CD4-positive, alpha-beta memory T cell (primary cell): ENCODE measurements at regions not wholly inside any gene's neighbourhood (a gene's known extent, or its start where the extent isn't known, plus 50 kb on each side); places are given as distances from the start of the nearest gene placed in this dataset.

Experiments
- CTCF ChIA-PET: fragments of 350-600 bp; sonication (Branson Sonifier 250); formaldehyde crosslinking; loops from one replicate; lab custom pipeline; 2021; ENCODE audit warnings: inconsistent platforms; ENCODE audit not compliant: partially characterized antibody; lab: Charles Lee
- POLR2A ChIA-PET: fragments of 350-600 bp; sonication (Branson Sonifier 250); formaldehyde crosslinking; loops from one replicate; lab custom pipeline; 2021; ENCODE audit not compliant: partially characterized antibody; lab: Charles Lee
- DNase-seq, 5 donors: peaks; one replicate each; pipeline versions ENCODE4 v3.0.0 to v3.0.0-alpha.2; 2020 to 2022; ENCODE audit warnings: mixed read lengths in 1 of 5
- H3K27ac ChIP-seq: one replicate; pipeline ENCODE4 v1.7.0; 2013; ENCODE audit warnings: low read depth, low read length
- H3K27me3 ChIP-seq: 2 replicates; pipeline ENCODE4 v1.7.0; 2013; ENCODE audit warnings: mild to moderate bottlenecking, low read length, moderate library complexity; ENCODE audit not compliant: insufficient read depth
- H3K36me3 ChIP-seq: 2 replicates; pipeline ENCODE4 v1.7.0; 2013; ENCODE audit warnings: mild to moderate bottlenecking, low read length, moderate library complexity; ENCODE audit not compliant: insufficient read depth
- H3K4me1 ChIP-seq: 2 replicates; pipeline ENCODE4 v1.7.0; 2013; ENCODE audit warnings: mild to moderate bottlenecking, low read length, moderate library complexity; ENCODE audit not compliant: insufficient read depth
- H3K4me3 ChIP-seq, 2 donors: one replicate each; pipeline ENCODE4 v1.7.0; 2013; ENCODE audit warnings: low read length in 2 of 2, mild to moderate bottlenecking in 1 of 2
- H3K9me3 ChIP-seq, 2 donors: one replicate each; pipeline ENCODE4 v1.7.0; 2013; ENCODE audit warnings: low read length in 2 of 2, control low read depth in 1 of 2; ENCODE audit not compliant: control insufficient read depth in 1 of 2
- H3K27ac Mint-ChIP-seq, 7 donors: one replicate each; pipeline ENCODE4 v1.8.0; 2020 to 2021; ENCODE audit warnings: mixed read lengths in 7 of 7, mild to moderate bottlenecking in 6 of 7, inconsistent platforms in 3 of 7, moderate library complexity in 3 of 7
- H3K27me3 Mint-ChIP-seq, 2 donors: one replicate each; pipeline ENCODE4 v1.8.0; 2020 to 2021; ENCODE audit warnings: mixed read lengths in 2 of 2
- H3K36me3 Mint-ChIP-seq, 2 donors: one replicate each; pipeline ENCODE4 v1.8.0; 2020 to 2021; ENCODE audit warnings: mixed read lengths in 2 of 2, inconsistent platforms in 1 of 2, mild to moderate bottlenecking in 1 of 2
- H3K4me1 Mint-ChIP-seq, 4 donors: one replicate each; pipeline ENCODE4 v1.8.0; 2020 to 2021; ENCODE audit warnings: mixed read lengths in 4 of 4, mild to moderate bottlenecking in 1 of 4
- H3K4me3 Mint-ChIP-seq, 8 donors: one replicate each; pipeline ENCODE4 v1.8.0; 2020 to 2021; ENCODE audit warnings: mixed read lengths in 8 of 8, mild to moderate bottlenecking in 7 of 8, moderate library complexity in 6 of 8, inconsistent platforms in 3 of 8
- H3K9me3 Mint-ChIP-seq, 8 donors: one replicate each; pipeline ENCODE4 v1.8.0; 2020 to 2021; ENCODE audit warnings: mixed read lengths in 8 of 8, mild to moderate bottlenecking in 5 of 8, inconsistent platforms in 3 of 8, moderate library complexity in 1 of 8
- intact Hi-C: fragments of 100-400 bp; cut with micrococcal nuclease; formaldehyde crosslinking; loops from one replicate; pipeline ENCODE4 v1.15.1; 2023

DNA sequence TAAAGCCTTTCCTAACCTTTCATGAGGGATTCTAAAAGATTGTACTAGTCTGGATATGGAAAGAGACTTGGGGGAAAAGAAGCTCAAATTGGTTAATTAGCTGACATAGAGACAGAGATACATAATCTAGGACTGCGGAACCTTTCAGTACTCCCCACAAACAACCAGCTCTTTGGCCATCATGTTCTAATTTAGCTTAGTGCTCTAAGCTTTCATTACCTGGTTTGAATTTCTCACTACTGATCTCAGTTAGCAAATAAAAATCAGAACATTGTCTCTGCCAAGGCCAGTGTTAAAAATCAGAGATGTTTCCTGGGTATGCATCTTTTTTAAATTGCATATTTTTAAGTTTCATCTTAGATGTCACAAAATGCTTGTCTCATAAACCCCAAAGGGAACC is 254.4 kb downstream of the GLUD2 start:
- POLR2A ChIA-PET: no interaction called here
- Mint-ChIP-seq H3K9me3 (no peaks in the 10 kb centered on the region), H3K27me3 (peaks cover 0 to 1% of the 10 kb centered on the region in 2 donors), H3K27ac (no peak overlapping the region), H3K4me3 (no peak overlapping the region), H3K36me3 (no peaks in the 10 kb centered on the region), H3K4me1 (no peaks in the 10 kb centered on the region)
- CTCF ChIA-PET: interaction anchor here (1.0 kb wide), 1 partner anchor 9 kb away, joined by 3 read pairs; no protein-coding TSS in a partner anchor
- H3K4me3 ChIP-seq: no peak overlapping the region
- intact Hi-C loops: no loop called here
- no peaks in the 10 kb centered on the region for H3K4me1 ChIP-seq
- no peak for DNase-seq
- H3K27ac ChIP-seq: no peak overlapping the region
- no peaks in the 10 kb centered on the region for H3K9me3 ChIP-seq
- no peaks in the 10 kb centered on the region for H3K27me3 ChIP-seq
- H3K36me3 ChIP-seq: no peaks in the 10 kb centered on the region

- intact Hi-C loops: no loop called here
- Mint-ChIP-seq H3K4me3 (peak overlapping the region in 1 of 8 donors; percentile 33), H3K27ac (peak overlapping the region in 2 of 7 donors; percentile 62 to 68), H3K4me1 (peaks cover 1 to 17% (median 11%) of the 10 kb centered on the region in 4 donors), H3K9me3 (no peaks in the 10 kb centered on the region), H3K36me3 (no peaks in the 10 kb centered on the region), H3K27me3 (peaks cover 0 to 1% of the 10 kb centered on the region in 2 donors)
- ChIA-PET POLR2A (no interaction called here), CTCF (no interaction called here)
- Histone ChIP-seq H3K27ac (no peak overlapping the region), H3K4me1 (peaks cover 10% of the 10 kb centered on the region), H3K4me3 (no peak overlapping the region), H3K9me3 (no peaks in the 10 kb centered on the region), H3K36me3 (no peaks in the 10 kb centered on the region), H3K27me3 (no peaks in the 10 kb centered on the region)
- no peak for DNase-seq
These were observed 260.0 kb downstream of the GLUD2 start for GRCh38 chrX:121307449-121307848.

DNA sequence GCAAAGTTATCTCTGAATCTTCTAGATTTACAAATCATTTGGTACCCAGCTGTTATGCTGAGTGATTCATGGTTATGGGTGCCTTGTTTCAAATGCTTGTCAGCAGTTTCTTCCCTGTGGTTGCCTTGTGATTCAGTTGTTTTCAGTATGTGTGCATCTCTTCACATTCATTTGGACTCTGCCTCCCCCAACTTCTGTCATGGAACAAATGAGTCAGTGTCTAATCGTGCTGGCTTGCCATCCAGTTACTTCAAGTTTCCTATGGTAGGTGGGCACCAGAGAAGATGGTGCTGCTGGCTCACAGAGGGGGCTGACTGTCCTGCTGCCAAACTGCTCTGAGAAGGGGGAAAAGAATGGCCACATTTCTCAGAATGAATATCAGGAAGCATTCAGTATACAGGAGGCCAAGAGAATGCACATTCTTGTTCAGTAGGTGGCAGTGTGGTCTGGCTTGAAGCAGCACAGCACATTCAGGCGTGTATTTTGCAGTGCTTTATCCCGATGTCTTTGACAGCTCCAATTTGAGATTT is 260.9 kb downstream of the GLUD2 start:
- no peaks in the 10 kb centered on the region for H3K27me3 ChIP-seq
- Mint-ChIP-seq H3K36me3 (no peaks in the 10 kb centered on the region), H3K9me3 (no peaks in the 10 kb centered on the region), H3K4me3 (no peak overlapping the region), H3K27ac (peak overlapping the region in 5 of 7 donors; percentile 9 to 88 (median 43)), H3K27me3 (no peaks in the 10 kb centered on the region), H3K4me1 (peaks cover 1 to 17% (median 11%) of the 10 kb centered on the region in 4 donors)
- CTCF ChIA-PET: no interaction called here
- POLR2A ChIA-PET: no interaction called here
- no peak overlapping the region for H3K4me3 ChIP-seq
- H3K9me3 ChIP-seq: no peaks in the 10 kb centered on the region
- intact Hi-C loops: no loop called here
- H3K36me3 ChIP-seq: no peaks in the 10 kb centered on the region
- H3K27ac ChIP-seq: no peak overlapping the region
- DNase-seq: peak in 3 of 5 donors; percentile 0 to 31 (median 5)
- peaks cover 10% of the 10 kb centered on the region for H3K4me1 ChIP-seq

DNA sequence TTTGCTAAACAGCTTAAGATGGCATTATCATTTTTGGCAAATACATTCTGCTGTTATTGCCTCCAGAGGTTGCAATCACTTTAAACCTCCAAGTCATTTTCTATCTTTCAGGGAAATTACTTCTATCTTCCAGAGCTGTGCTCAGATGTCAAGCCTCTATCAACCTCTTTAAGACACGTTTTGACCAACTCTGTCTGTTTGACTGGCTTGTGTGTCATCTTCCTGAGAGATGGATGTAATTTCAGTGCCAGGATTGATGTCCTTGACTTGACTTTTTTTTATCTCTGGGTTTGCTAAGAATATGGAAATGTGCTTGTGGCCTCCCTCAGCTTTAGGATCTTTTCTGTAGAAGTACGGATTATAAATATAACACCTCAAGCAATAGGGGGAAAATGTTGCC is 263.4 kb downstream of the GLUD2 start:
- H3K4me3 Mint-ChIP-seq: no peak overlapping the region
- no peak overlapping the region for H3K27ac Mint-ChIP-seq
- no peak overlapping the region for H3K4me3 ChIP-seq
- H3K36me3 ChIP-seq: no peaks in the 10 kb centered on the region
- H3K27me3 Mint-ChIP-seq: no peaks in the 10 kb centered on the region
- H3K9me3 Mint-ChIP-seq: no peaks in the 10 kb centered on the region
- H3K4me1 ChIP-seq: peaks cover 10% of the 10 kb centered on the region
- CTCF ChIA-PET: interaction anchor here (0.9 kb wide), 1 partner anchor 9 kb away, joined by 3 read pairs; no protein-coding TSS in a partner anchor
- no peaks in the 10 kb centered on the region for H3K9me3 ChIP-seq
- no peak for DNase-seq
- H3K27ac ChIP-seq: no peak overlapping the region
- H3K36me3 Mint-ChIP-seq: no peaks in the 10 kb centered on the region
- no peaks in the 10 kb centered on the region for H3K27me3 ChIP-seq
- POLR2A ChIA-PET: no interaction called here
- intact Hi-C loops: no loop called here
- H3K4me1 Mint-ChIP-seq: peaks cover 1 to 17% (median 11%) of the 10 kb centered on the region in 4 donors

DNA sequence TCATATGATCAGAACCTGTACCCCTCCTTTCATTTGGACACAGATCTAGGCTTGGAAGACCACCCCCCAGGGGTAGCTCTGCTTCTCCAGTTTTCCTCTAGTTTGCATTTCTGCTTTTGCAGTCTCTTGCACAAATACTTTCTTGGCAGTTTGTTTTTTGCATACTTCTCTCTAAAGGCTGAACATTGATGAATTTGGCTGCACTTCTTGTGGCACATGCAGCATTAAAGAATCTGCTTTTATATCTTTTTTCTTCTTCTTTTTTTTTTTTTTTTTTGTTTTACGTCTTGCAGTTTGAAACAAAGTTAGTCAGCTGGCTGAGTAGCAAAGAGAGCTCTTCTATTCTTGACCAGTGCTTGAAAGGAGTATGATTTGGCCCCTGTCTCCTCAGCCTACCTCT is 273.0 kb downstream of the GLUD2 start:
- H3K27me3 Mint-ChIP-seq: no peaks in the 10 kb centered on the region
- ChIA-PET CTCF (no interaction called here), POLR2A (no interaction called here)
- no peak for DNase-seq
- no peak overlapping the region for H3K4me3 ChIP-seq
- H3K27me3 ChIP-seq: no peaks in the 10 kb centered on the region
- H3K9me3 Mint-ChIP-seq: peaks cover 0 to 3% (median 0%) of the 10 kb centered on the region in 8 donors
- H3K27ac Mint-ChIP-seq: no peak overlapping the region
- no peak overlapping the region for H3K27ac ChIP-seq
- no peaks in the 10 kb centered on the region for H3K36me3 ChIP-seq
- no peak overlapping the region for H3K4me3 Mint-ChIP-seq
- no peaks in the 10 kb centered on the region for H3K4me1 ChIP-seq
- intact Hi-C loops: no loop called here
- no peaks in the 10 kb centered on the region for H3K9me3 ChIP-seq
- H3K4me1 Mint-ChIP-seq: no peaks in the 10 kb centered on the region
- no peaks in the 10 kb centered on the region for H3K36me3 Mint-ChIP-seq

DNA sequence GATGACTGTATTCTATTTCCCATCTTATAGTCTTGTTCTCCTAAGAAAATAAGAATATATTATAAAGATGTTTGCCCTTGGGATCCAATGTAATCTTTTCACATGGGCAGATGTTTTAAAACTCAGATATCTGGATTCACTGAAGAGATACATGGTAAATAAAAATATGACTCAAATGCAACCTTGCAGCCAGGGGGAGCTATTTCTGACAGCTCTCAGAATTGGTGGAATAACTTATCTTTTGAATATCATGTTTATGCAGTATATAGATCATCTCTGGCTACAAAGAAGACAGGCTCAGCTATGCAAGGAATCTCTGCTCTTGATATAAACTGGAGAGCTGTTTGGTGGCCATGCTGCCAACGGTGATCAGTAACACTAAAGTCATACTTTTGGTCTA is 274.7 kb downstream of the GLUD2 start:
- no peak overlapping the region for H3K4me3 Mint-ChIP-seq
- no peaks in the 10 kb centered on the region for H3K36me3 ChIP-seq
- no peaks in the 10 kb centered on the region for H3K27me3 Mint-ChIP-seq
- no peaks in the 10 kb centered on the region for H3K4me1 ChIP-seq
- H3K4me1 Mint-ChIP-seq: no peaks in the 10 kb centered on the region
- ChIA-PET POLR2A (no interaction called here), CTCF (interaction anchor here (1.6 kb wide), 2 partner anchors 10 to 11 kb away, joined by 3 to 4 read pairs; no protein-coding TSS in a partner anchor)
- H3K27ac Mint-ChIP-seq: no peak overlapping the region
- H3K9me3 ChIP-seq: no peaks in the 10 kb centered on the region
- no peak overlapping the region for H3K4me3 ChIP-seq
- no peak overlapping the region for H3K27ac ChIP-seq
- no peaks in the 10 kb centered on the region for H3K27me3 ChIP-seq
- intact Hi-C loops: no loop called here
- H3K9me3 Mint-ChIP-seq: peaks cover 0 to 3% (median 0%) of the 10 kb centered on the region in 8 donors
- H3K36me3 Mint-ChIP-seq: no peaks in the 10 kb centered on the region
- DNase-seq: no peak

GRCh38 chrX:121323337-121323736 is 275.9 kb downstream of the GLUD2 start:
- Mint-ChIP-seq H3K36me3 (no peaks in the 10 kb centered on the region), H3K4me1 (no peaks in the 10 kb centered on the region), H3K9me3 (peaks cover 0 to 3% (median 0%) of the 10 kb centered on the region in 8 donors), H3K27me3 (no peaks in the 10 kb centered on the region), H3K27ac (no peak overlapping the region), H3K4me3 (no peak overlapping the region)
- POLR2A ChIA-PET: no interaction called here
- no peaks in the 10 kb centered on the region for H3K36me3 ChIP-seq
- H3K27me3 ChIP-seq: no peaks in the 10 kb centered on the region
- intact Hi-C loops: no loop called here
- no peaks in the 10 kb centered on the region for H3K4me1 ChIP-seq
- H3K4me3 ChIP-seq: no peak overlapping the region
- no peak for DNase-seq
- CTCF ChIA-PET: no interaction called here
- no peak overlapping the region for H3K27ac ChIP-seq
- no peaks in the 10 kb centered on the region for H3K9me3 ChIP-seq
